ENCODE measurements at regions not wholly inside any gene's neighbourhood (a gene's known extent, or its start where the extent isn't known, plus 50 kb on each side); places are given as distances from the start of the nearest gene placed in this dataset.

GRCh38 chr5:2615917-2616316 is 135.6 kb downstream of the IRX2 start (continued):
- TF ChIP-seq CTCF (IDR thresholded peaks at IDR 0.05 in 2 of 3, conservative IDR thresholded peaks at IDR 0.05 in 1 of 3; ENCODE audit: borderline replicate concordance in 1 of 3, insufficient read depth in 1 of 3, low read depth in 2 of 3, low read length in 2 of 3): no peak
- no peak for TF ChIP-seq EZH2 (IDR thresholded peaks at IDR 0.05)
- TF ChIP-seq EGR1 (IDR thresholded peaks at IDR 0.05; ENCODE audit: low read depth): no peak
- TF ChIP-seq SIN3A (IDR thresholded peaks at IDR 0.05; ENCODE audit: low read depth): no peak
- TF ChIP-seq ELF1 (IDR thresholded peaks at IDR 0.05; ENCODE audit: borderline replicate concordance, low read depth): no peak

- Histone ChIP-seq H2AFZ (ENCODE audit: low read depth, low read length, poor library complexity, severe bottlenecking) (no peak overlapping the region), H3K79me2 (ENCODE audit: insufficient read depth, low read length) (no peaks in the 10 kb centered on the region), H3K9me3 (ENCODE audit: control insufficient read depth in 1 of 2, insufficient read depth in 1 of 2, low read depth in 1 of 2, low read length in 2 of 2) (peaks cover 1 to 26% of the 10 kb centered on the region in 2 experiments; a peak in 3 of 4 replicates), H3K36me3 (ENCODE audit: control insufficient read depth in 1 of 2, insufficient read depth in 2 of 2, low read length in 2 of 2) (no peaks in the 10 kb centered on the region), H3K4me3 (replicated peaks in 1 of 2; ENCODE audit: low read depth in 1 of 2, low read length in 2 of 2) (no peak overlapping the region), H3K27ac (ENCODE audit: low read depth, low read length) (no peak overlapping the region), H3K4me1 (ENCODE audit: control insufficient read depth in 1 of 2, insufficient read depth in 2 of 2, low read length in 2 of 2) (no peaks in the 10 kb centered on the region), H3K27me3 (ENCODE audit: insufficient read depth, low read length) (no peaks in the 10 kb centered on the region), H3K9me2 (ENCODE audit: insufficient read depth) (no peaks in the 10 kb centered on the region), H3K4me2 (ENCODE audit: low read length) (no peak overlapping the region), H3K9ac (ENCODE audit: low read length) (no peak overlapping the region), H4K20me1 (ENCODE audit: insufficient read depth) (no peaks in the 10 kb centered on the region)
- ChIA-PET CTCF (no interaction called here), RAD21 (ENCODE audit: low non-redundant PET in 1 of 2, low total read pairs in 2 of 2, uncharacterized antibody in 2 of 2, unreplicated experiment in 2 of 2) (no interaction called here), POLR2A (no interaction called here)
- TF ChIP-seq TCF7L2 (IDR thresholded peaks at IDR 0.05; ENCODE audit: borderline replicate concordance, extremely low read depth, insufficient read depth, insufficient read length): no peak
- TF ChIP-seq EGR1 (IDR thresholded peaks at IDR 0.05; ENCODE audit: low read depth): no peak
- TF ChIP-seq SIN3A (IDR thresholded peaks at IDR 0.05; ENCODE audit: low read depth): no peak
- TF ChIP-seq POLR2AphosphoS5 (IDR thresholded peaks at IDR 0.05; ENCODE audit: low read depth, low read length): no peak
- TF ChIP-seq EZH2 (IDR thresholded peaks at IDR 0.05): no peak
- no peak for TF ChIP-seq CEBPB (IDR thresholded peaks at IDR 0.05; ENCODE audit: low read depth)
- TF ChIP-seq EZH2phosphoT487 (IDR thresholded peaks at IDR 0.05; ENCODE audit: borderline replicate concordance): no peak
- no peak for TF ChIP-seq ZNF274 (IDR thresholded peaks at IDR 0.05; ENCODE audit: low read depth, low read length)
- no peak for TF ChIP-seq SP1 (IDR thresholded peaks at IDR 0.05; ENCODE audit: low read depth)
- TF ChIP-seq REST (IDR thresholded peaks at IDR 0.05; ENCODE audit: low read depth): no peak
- TF ChIP-seq ATF3 (IDR thresholded peaks at IDR 0.05): no peak
- BruUV-seq (replicated peaks): no TSS peak
- no peak for ATAC-seq
- DNase-seq (ENCODE audit: low read depth, low spot score): no peak
- intact Hi-C loops (cut with micrococcal nuclease): no loop called here
Observed at GRCh38 chr5:2614571-2614970, 136.9 kb downstream of the IRX2 start.

Measured in HCT116 (cell line).